Liver (tissue), 8 donors: ENCODE measurements at regions not wholly inside any gene's neighbourhood (a gene's known extent, or its start where the extent isn't known, plus 50 kb on each side); places are given as distances from the start of the nearest gene placed in this dataset.

Experiments used
- DNase-seq: peaks from one replicate; pipeline ENCODE4 v3.0.0-alpha.2; 2017; ENCODE audit warnings: low spot score
- H3K27ac ChIP-seq, 2 donors: one replicate each; pipeline ENCODE4 v1.7.0; 2013; ENCODE audit warnings: inconsistent platforms in 2 of 2, low read length in 2 of 2, control low read depth in 1 of 2, low read depth in 1 of 2, mild to moderate bottlenecking in 1 of 2
- H3K27me3 ChIP-seq, 4 donors: one replicate each; pipeline versions ENCODE4 v1.6.1 to v1.7.0; 2013; ENCODE audit warnings: low read length in 3 of 4, inconsistent platforms in 1 of 4, mild to moderate bottlenecking in 1 of 4, moderate library complexity in 1 of 4; ENCODE audit not compliant: control insufficient read depth in 4 of 4, insufficient read depth in 4 of 4
- H3K36me3 ChIP-seq, 4 donors: one replicate each; pipeline versions ENCODE4 v1.6.1 to v1.7.0; 2013; ENCODE audit warnings: low read length in 3 of 4, mild to moderate bottlenecking in 3 of 4, low read depth in 1 of 4, moderate library complexity in 1 of 4; ENCODE audit not compliant: control insufficient read depth in 4 of 4, insufficient read depth in 3 of 4
- H3K4me1 ChIP-seq, 4 donors: one replicate each; pipeline versions ENCODE4 v1.6.1 to v1.7.0; 2013; ENCODE audit warnings: low read length in 3 of 4, mild to moderate bottlenecking in 3 of 4, moderate library complexity in 1 of 4; ENCODE audit not compliant: control insufficient read depth in 4 of 4, insufficient read depth in 4 of 4
- H3K4me3 ChIP-seq, 3 donors: one replicate each; pipeline versions ENCODE4 v1.6.1 to v1.7.0; 2013; ENCODE audit warnings: low read length in 3 of 3, control low read depth in 1 of 3, low read depth in 1 of 3, mild to moderate bottlenecking in 1 of 3
- H3K9ac ChIP-seq, 2 donors: one replicate each; pipeline ENCODE4 v1.7.0; 2013; ENCODE audit warnings: low read length in 2 of 2, mild to moderate bottlenecking in 2 of 2, moderate library complexity in 2 of 2, control low read depth in 1 of 2, low read depth in 1 of 2
- H3K9me3 ChIP-seq, 4 donors: one replicate each; pipeline versions ENCODE4 v1.6.1 to v1.7.0; 2013; ENCODE audit warnings: low read length in 3 of 4; ENCODE audit not compliant: control insufficient read depth in 4 of 4
- CTCF ChIP-seq: fragments of 150-350 bp; IDR thresholded peaks from 2 replicates; pipeline ENCODE4 v1.5.1; 2017; ENCODE audit warnings: improper control_type of control experiment, low read depth, low read length; ENCODE audit not compliant: missing input control
- FOXA1 ChIP-seq: IDR thresholded peaks from 2 replicates; pipeline ENCODE4 v1.6.1; 2016; ENCODE audit warnings: antibody characterized with exemption
- RAD21 ChIP-seq, 2 donors: IDR thresholded peaks; 2 replicates each; pipeline ENCODE4 v1.6.1; 2016; ENCODE audit warnings: antibody characterized with exemption in 2 of 2, mild to moderate bottlenecking in 2 of 2
- REST ChIP-seq: IDR thresholded peaks from 2 replicates; pipeline ENCODE4 v1.6.1; 2016; ENCODE audit warnings: antibody characterized with exemption, mild to moderate bottlenecking
- SP1 ChIP-seq: IDR thresholded peaks from 2 replicates; pipeline ENCODE4 v1.6.1; 2018; ENCODE audit warnings: antibody characterized with exemption, mild to moderate bottlenecking
- ZBTB33 ChIP-seq: IDR thresholded peaks from 2 replicates; pipeline ENCODE4 v1.6.1; 2016; ENCODE audit warnings: antibody characterized with exemption
- WGBS: extraction: QIAGEN DNeasy Blood & Tissue Kit; methylation state at CpG from one replicate; pipeline ENCODE4 v1.1.7; 2013; 5-methylcytosine and 5-hydroxymethylcytosine counted together
- donor health status: healthy.
- donor health status: healthy.
- donor health status: healthy.
- donor health status: healthy.
- donor health status: healthy.

GRCh38 chr9:95742821-95743220 lies 132.7 kb upstream of the ERCC6L2 start:
- Histone ChIP-seq H3K9me3 (no peaks in the 10 kb centered on the region), H3K27ac (no peak overlapping the region), H3K27me3 (no peaks in the 10 kb centered on the region), H3K9ac (no peak overlapping the region), H3K4me3 (no peak overlapping the region), H3K36me3 (no peaks in the 10 kb centered on the region), H3K4me1 (no peaks in the 10 kb centered on the region)
- no peak for DNase-seq
- no peak for TF ChIP-seq REST
- WGBS, result 60% methylated on average over 6 of the region's 6 CpGs

- Histone ChIP-seq H3K9me3 (no peaks in the 10 kb centered on the region), H3K27ac (no peak overlapping the region), H3K4me3 (no peak overlapping the region), H3K27me3 (no peaks in the 10 kb centered on the region), H3K4me1 (no peaks in the 10 kb centered on the region), H3K36me3 (no peaks in the 10 kb centered on the region), H3K9ac (no peak overlapping the region)
- no peak for TF ChIP-seq FOXA1
- TF ChIP-seq ZBTB33, result no peak
- TF ChIP-seq CTCF, result no peak
- TF ChIP-seq SP1, result no peak
- DNase-seq, result no peak
- WGBS, result 24% methylated on average over 2 of the region's 2 CpGs
These were observed 133.9 kb upstream of the ERCC6L2 start for GRCh38 chr9:95741631-95742030.

- DNase-seq, result no peak
- no peak overlapping the region for H3K27ac ChIP-seq
- H3K4me1 ChIP-seq, result no peaks in the 10 kb centered on the region
- no peak overlapping the region for H3K4me3 ChIP-seq
- H3K27me3 ChIP-seq, result no peaks in the 10 kb centered on the region
- no peaks in the 10 kb centered on the region for H3K36me3 ChIP-seq
- WGBS, result 93% methylated on average over 11 of the region's 11 CpGs
- no peaks in the 10 kb centered on the region for H3K9me3 ChIP-seq
- H3K9ac ChIP-seq, result no peak overlapping the region
- no peak for TF ChIP-seq RAD21 (IDR thresholded peaks at IDR 0.05)
- no peak for TF ChIP-seq ZBTB33
These were observed 135.1 kb upstream of the ERCC6L2 start for GRCh38 chr9:95740217-95741004.
